ENCODE measurements at regions not wholly inside any gene's neighbourhood (a gene's known extent, or its start where the extent isn't known, plus 50 kb on each side); places are given as distances from the start of the nearest gene placed in this dataset.

DNA sequence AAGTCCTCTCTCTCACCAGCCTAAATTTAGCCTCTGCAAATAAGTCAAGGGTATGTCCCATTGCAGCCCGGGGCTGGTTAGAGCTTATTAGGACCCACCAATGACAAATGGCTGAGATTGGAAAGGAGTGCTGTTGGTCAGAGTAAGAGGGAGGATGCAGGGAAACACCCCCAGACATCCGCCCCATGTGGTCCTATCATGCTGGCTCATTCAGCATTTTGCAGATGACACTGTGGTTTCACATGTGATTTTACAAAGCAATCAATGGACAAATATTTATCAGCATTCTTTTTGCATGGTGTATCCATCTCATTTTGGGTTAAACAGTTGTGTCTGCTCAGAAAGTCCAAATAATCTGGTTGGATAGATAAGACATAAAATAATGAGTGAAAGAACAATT is 152.2 kb upstream of the EXOC2 start:
- TF ChIP-seq, protein P1, sequence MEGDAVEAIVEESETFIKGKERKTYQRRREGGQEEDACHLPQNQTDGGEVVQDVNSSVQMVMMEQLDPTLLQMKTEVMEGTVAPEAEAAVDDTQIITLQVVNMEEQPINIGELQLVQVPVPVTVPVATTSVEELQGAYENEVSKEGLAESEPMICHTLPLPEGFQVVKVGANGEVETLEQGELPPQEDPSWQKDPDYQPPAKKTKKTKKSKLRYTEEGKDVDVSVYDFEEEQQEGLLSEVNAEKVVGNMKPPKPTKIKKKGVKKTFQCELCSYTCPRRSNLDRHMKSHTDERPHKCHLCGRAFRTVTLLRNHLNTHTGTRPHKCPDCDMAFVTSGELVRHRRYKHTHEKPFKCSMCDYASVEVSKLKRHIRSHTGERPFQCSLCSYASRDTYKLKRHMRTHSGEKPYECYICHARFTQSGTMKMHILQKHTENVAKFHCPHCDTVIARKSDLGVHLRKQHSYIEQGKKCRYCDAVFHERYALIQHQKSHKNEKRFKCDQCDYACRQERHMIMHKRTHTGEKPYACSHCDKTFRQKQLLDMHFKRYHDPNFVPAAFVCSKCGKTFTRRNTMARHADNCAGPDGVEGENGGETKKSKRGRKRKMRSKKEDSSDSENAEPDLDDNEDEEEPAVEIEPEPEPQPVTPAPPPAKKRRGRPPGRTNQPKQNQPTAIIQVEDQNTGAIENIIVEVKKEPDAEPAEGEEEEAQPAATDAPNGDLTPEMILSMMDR (IDR thresholded peaks at IDR 0.05), result no peak
- TF ChIP-seq EP300 (IDR thresholded peaks at IDR 0.05) (no peak), POLR2AphosphoS5 (IDR thresholded peaks at IDR 0.05) (no peak)
